ENCODE measurements at regions not wholly inside any gene's neighbourhood (a gene's known extent, or its start where the extent isn't known, plus 50 kb on each side); places are given as distances from the start of the nearest gene placed in this dataset.

DNA sequence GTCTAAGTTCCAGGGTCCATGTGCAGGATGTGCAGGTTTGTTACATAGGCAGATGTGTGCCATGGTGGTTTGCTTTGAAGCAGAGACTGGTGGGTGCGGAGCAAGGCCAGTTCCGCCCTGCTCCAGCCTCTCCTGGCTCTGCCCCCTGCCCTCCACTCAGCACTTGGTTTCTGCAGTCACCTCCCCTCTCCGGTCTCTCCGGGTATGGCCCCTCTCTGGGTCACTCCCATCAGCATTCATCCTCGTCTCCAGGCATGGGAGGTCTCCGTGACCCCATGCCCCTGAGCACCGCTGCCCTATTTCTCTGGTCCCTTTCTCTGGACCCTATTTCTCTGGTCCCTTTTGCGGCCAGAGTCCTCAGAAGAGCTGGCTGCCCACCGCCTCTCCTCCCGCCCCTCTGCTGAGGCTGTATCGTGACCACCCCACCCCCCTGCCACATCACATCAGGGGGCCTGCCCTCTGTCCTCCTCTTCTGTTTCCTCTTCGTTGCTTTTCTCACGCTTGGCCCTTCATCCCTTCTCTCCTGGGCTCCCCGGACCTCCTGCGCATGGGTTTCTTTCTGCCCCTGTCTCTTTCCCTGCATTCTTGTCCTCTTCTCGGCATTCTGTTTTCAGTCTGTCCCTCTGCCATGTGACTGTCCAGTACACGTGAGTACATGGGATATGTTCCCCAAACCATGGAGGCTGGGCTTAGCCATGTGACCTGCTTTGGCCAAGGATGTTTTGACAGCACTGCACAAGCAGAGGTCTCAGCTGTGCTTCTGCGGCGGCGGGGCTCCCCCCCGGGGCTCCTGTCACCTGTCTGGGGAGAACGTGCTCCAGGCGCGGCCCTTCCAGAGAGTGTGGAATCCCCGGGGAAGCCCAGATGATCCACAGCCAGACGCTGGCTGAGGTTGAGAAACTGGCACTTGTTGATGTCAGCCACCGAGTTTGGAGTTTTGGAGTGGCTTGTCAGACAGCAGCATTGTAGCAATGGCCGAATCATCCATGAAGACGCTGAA is 54.4 kb upstream of the C1orf174 start:
- TF ChIP-seq POLR2AphosphoS5 (IDR thresholded peaks at IDR 0.05) (no peak), EP300 (IDR thresholded peaks at IDR 0.05) (no peak), POLR2A (IDR thresholded peaks at IDR 0.05) (no peak)
- TF ChIP-seq, protein P1, sequence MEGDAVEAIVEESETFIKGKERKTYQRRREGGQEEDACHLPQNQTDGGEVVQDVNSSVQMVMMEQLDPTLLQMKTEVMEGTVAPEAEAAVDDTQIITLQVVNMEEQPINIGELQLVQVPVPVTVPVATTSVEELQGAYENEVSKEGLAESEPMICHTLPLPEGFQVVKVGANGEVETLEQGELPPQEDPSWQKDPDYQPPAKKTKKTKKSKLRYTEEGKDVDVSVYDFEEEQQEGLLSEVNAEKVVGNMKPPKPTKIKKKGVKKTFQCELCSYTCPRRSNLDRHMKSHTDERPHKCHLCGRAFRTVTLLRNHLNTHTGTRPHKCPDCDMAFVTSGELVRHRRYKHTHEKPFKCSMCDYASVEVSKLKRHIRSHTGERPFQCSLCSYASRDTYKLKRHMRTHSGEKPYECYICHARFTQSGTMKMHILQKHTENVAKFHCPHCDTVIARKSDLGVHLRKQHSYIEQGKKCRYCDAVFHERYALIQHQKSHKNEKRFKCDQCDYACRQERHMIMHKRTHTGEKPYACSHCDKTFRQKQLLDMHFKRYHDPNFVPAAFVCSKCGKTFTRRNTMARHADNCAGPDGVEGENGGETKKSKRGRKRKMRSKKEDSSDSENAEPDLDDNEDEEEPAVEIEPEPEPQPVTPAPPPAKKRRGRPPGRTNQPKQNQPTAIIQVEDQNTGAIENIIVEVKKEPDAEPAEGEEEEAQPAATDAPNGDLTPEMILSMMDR (IDR thresholded peaks at IDR 0.05) = no peak
